NCI-H526 treated with DMSO at 0.1 percent for 48 hours (cell line): ENCODE measurements at regions not wholly inside any gene's neighbourhood (a gene's known extent, or its start where the extent isn't known, plus 50 kb on each side); places are given as distances from the start of the nearest gene placed in this dataset.

Experiments used
- DNase-seq: peaks from one replicate; lab custom pipeline; 2025; lab: John Stamatoyannopoulos, UW

- no peak for DNase-seq
These were observed 190.1 kb upstream of the RNF32 start for GRCh38 chr7:156450473-156450872.

GRCh38 chr7:156448918-156449317, 191.7 kb upstream of the RNF32 start:
- DNase-seq, result no peak

GRCh38 chr7:156446990-156447389, 193.6 kb upstream of the RNF32 start:
- DNase-seq, result no peak

- no peak for DNase-seq
These were observed 194.4 kb upstream of the RNF32 start for GRCh38 chr7:156445997-156446761.

GRCh38 chr7:156442516-156442915, 198.1 kb upstream of the RNF32 start:
- DNase-seq, result no peak

- no peak for DNase-seq
These were observed 200.1 kb upstream of the RNF32 start for GRCh38 chr7:156440456-156440855.

GRCh38 chr7:156438011-156438410, 202.6 kb upstream of the RNF32 start:
- DNase-seq, result peak; percentile 88

GRCh38 chr7:156437021-156437614, 203.5 kb upstream of the RNF32 start:
- no peak for DNase-seq

GRCh38 chr7:156435486-156436231, 204.9 kb upstream of the RNF32 start:
- DNase-seq, result no peak

- no peak for DNase-seq
These were observed 205.9 kb upstream of the RNF32 start for GRCh38 chr7:156434706-156435105.

GRCh38 chr7:156432018-156432417, 208.6 kb upstream of the RNF32 start:
- DNase-seq, result no peak

GRCh38 chr7:156430109-156430508, 210.5 kb upstream of the RNF32 start:
- peak; percentile 84 for DNase-seq

GRCh38 chr7:156429514-156429913, 211.1 kb upstream of the RNF32 start:
- DNase-seq, result no peak

- no peak for DNase-seq
These were observed 216.7 kb upstream of the RNF32 start for GRCh38 chr7:156423876-156424275.

GRCh38 chr7:156420496-156420895, 220.1 kb upstream of the RNF32 start:
- DNase-seq, result no peak

- DNase-seq, result no peak
These were observed 220.8 kb upstream of the RNF32 start for GRCh38 chr7:156419782-156420181.

GRCh38 chr7:156402255-156402654, 238.3 kb upstream of the RNF32 start:
- no peak for DNase-seq

- DNase-seq, result no peak
These were observed 239.0 kb upstream of the RNF32 start for GRCh38 chr7:156401617-156402016.

GRCh38 chr7:156400046-156400445, 240.5 kb upstream of the RNF32 start:
- no peak for DNase-seq

GRCh38 chr7:156397249-156397648, 243.3 kb upstream of the RNF32 start:
- DNase-seq, result no peak

GRCh38 chr7:156389116-156389692, 251.4 kb upstream of the RNF32 start:
- no peak for DNase-seq

- no peak for DNase-seq
These were observed 254.5 kb upstream of the RNF32 start for GRCh38 chr7:156386097-156386496.

- no peak for DNase-seq
These were observed 255.9 kb upstream of the RNF32 start for GRCh38 chr7:156384706-156385105.
